Renal pelvis (tissue), 1 donor: ENCODE measurements at regions not wholly inside any gene's neighbourhood (a gene's known extent, or its start where the extent isn't known, plus 50 kb on each side); places are given as distances from the start of the nearest gene placed in this dataset.
"Not testable (repeated sequence)": the region's sequence is repeated elsewhere in the genome, so short reads cannot be mapped to it uniquely, and the experiment has no call there.

ENCODE experiments used
- DNase-seq: peaks from one replicate; pipeline ENCODE4 v3.0.0-alpha.2; 2013

GRCh38 chr2:116133381-116133942 is 1681.0 kb upstream of the DDX18 start:
- DNase-seq: no peak

GRCh38 chr2:116141891-116142474 is 1672.5 kb upstream of the DDX18 start:
- DNase-seq: no peak

- no peak for DNase-seq
Measured at GRCh38 chr2:116142644-116143227, 1671.8 kb upstream of the DDX18 start.

GRCh38 chr2:116145031-116145430 is 1669.5 kb upstream of the DDX18 start:
- no peak for DNase-seq

GRCh38 chr2:116148361-116148760 is 1666.1 kb upstream of the DDX18 start:
- DNase-seq: no peak

- no peak for DNase-seq
Measured at GRCh38 chr2:116153729-116154128, 1660.8 kb upstream of the DDX18 start.

GRCh38 chr2:116160657-116161056 is 1653.8 kb upstream of the DDX18 start:
- no peak for DNase-seq

- DNase-seq: no peak
Measured at GRCh38 chr2:116162395-116162794, 1652.1 kb upstream of the DDX18 start.

GRCh38 chr2:116167107-116167506 is 1647.4 kb upstream of the DDX18 start:
- no peak for DNase-seq

GRCh38 chr2:116180072-116180471 is 1634.4 kb upstream of the DDX18 start:
- no peak for DNase-seq

- not testable (repeated sequence) for DNase-seq
Measured at GRCh38 chr2:116190684-116191083, 1623.8 kb upstream of the DDX18 start.

GRCh38 chr2:116200086-116200485 is 1614.4 kb upstream of the DDX18 start:
- no peak for DNase-seq

GRCh38 chr2:116211719-116212118 is 1602.8 kb upstream of the DDX18 start:
- no peak for DNase-seq

GRCh38 chr2:116222793-116223192 is 1591.7 kb upstream of the DDX18 start:
- DNase-seq: no peak

GRCh38 chr2:116223912-116224311 is 1590.6 kb upstream of the DDX18 start:
- no peak for DNase-seq

- DNase-seq: no peak
Measured at GRCh38 chr2:116224610-116225009, 1589.9 kb upstream of the DDX18 start.

GRCh38 chr2:116238511-116238910 is 1576.0 kb upstream of the DDX18 start:
- DNase-seq: no peak

GRCh38 chr2:116250376-116250775 is 1564.1 kb upstream of the DDX18 start:
- no peak for DNase-seq

- no peak for DNase-seq
Measured at GRCh38 chr2:116264872-116265271, 1549.6 kb upstream of the DDX18 start.

GRCh38 chr2:116269040-116269439 is 1545.5 kb upstream of the DDX18 start:
- DNase-seq: no peak

- DNase-seq: no peak
Measured at GRCh38 chr2:116304328-116304727, 1510.2 kb upstream of the DDX18 start.

- no peak for DNase-seq
Measured at GRCh38 chr2:116317111-116317510, 1497.4 kb upstream of the DDX18 start.

GRCh38 chr2:116318551-116318950 is 1495.9 kb upstream of the DDX18 start:
- DNase-seq: not testable (repeated sequence)

GRCh38 chr2:116319001-116319400 is 1495.5 kb upstream of the DDX18 start:
- no peak for DNase-seq
